Astrocyte (in vitro differentiated cells and primary cell): ENCODE measurements at regions not wholly inside any gene's neighbourhood (a gene's known extent, or its start where the extent isn't known, plus 50 kb on each side); places are given as distances from the start of the nearest gene placed in this dataset.

Experiments
- DNase-seq: peaks from one replicate; pipeline ENCODE4 v3.0.0-alpha.2; 2010; ENCODE audit warnings: low read depth
- FAIRE-seq: peaks from 2 replicates; lab custom pipeline; 2011; peaks lifted over from hg19 to GRCh38; lab: Jason Lieb, UNC
- H2AFZ ChIP-seq: 2 replicates; pipeline ENCODE4 v1.6.0; 2012; ENCODE audit warnings: low read depth, low read length, inconsistent platforms
- H3K27ac ChIP-seq: 2 replicates; pipeline ENCODE4 v1.5.1; 2011; ENCODE audit warnings: low read depth, low read length, inconsistent platforms
- H3K27me3 ChIP-seq: 2 replicates; pipeline ENCODE4 v1.6.0; 2011; ENCODE audit warnings: low read length, inconsistent platforms; ENCODE audit not compliant: insufficient read depth
- H3K36me3 ChIP-seq: 2 replicates; pipeline ENCODE4 v1.5.1; 2011; ENCODE audit warnings: low read length, inconsistent platforms; ENCODE audit not compliant: insufficient read depth
- H3K4me1 ChIP-seq: 2 replicates; pipeline ENCODE4 v1.5.1; 2011; ENCODE audit warnings: low read length, inconsistent platforms; ENCODE audit not compliant: insufficient read depth
- H3K4me2 ChIP-seq: 2 replicates; pipeline ENCODE4 v1.6.0; 2012; ENCODE audit warnings: low read length, inconsistent platforms
- H3K4me3 ChIP-seq: 2 replicates; pipeline ENCODE4 v1.5.1; 2011; ENCODE audit warnings: low read depth, mild to moderate bottlenecking, low read length, inconsistent platforms; ENCODE audit not compliant: insufficient read depth
- H3K79me2 ChIP-seq: 2 replicates; pipeline ENCODE4 v1.6.0; 2012; ENCODE audit warnings: mild to moderate bottlenecking, low read length, inconsistent platforms; ENCODE audit not compliant: insufficient read depth
- H3K9ac ChIP-seq: 2 replicates; pipeline ENCODE4 v1.6.0; 2012; ENCODE audit warnings: mild to moderate bottlenecking, low read length, inconsistent platforms
- H3K9me3 ChIP-seq: 2 replicates; pipeline ENCODE4 v1.5.1; 2012; ENCODE audit warnings: low read depth, mild to moderate bottlenecking, low read length, inconsistent platforms; ENCODE audit not compliant: insufficient read depth
- H4K20me1 ChIP-seq: 2 replicates; pipeline ENCODE4 v1.6.0; 2012; ENCODE audit warnings: low read length, inconsistent platforms; ENCODE audit not compliant: insufficient read depth
- H3K27ac Mint-ChIP-seq: one replicate; pipeline ENCODE4 v1.8.0; 2021; ENCODE audit warnings: mild to moderate bottlenecking, mixed read lengths; ENCODE audit not compliant: unreplicated experiment
- H3K27me3 Mint-ChIP-seq: one replicate; pipeline ENCODE4 v1.8.0; 2021; ENCODE audit warnings: low read depth, mixed read lengths; ENCODE audit not compliant: unreplicated experiment
- H3K36me3 Mint-ChIP-seq: one replicate; pipeline ENCODE4 v1.8.0; 2021; ENCODE audit warnings: low read depth, mixed read lengths; ENCODE audit not compliant: unreplicated experiment
- H3K4me1 Mint-ChIP-seq: one replicate; pipeline ENCODE4 v1.8.0; 2021; ENCODE audit warnings: low read depth, mixed read lengths; ENCODE audit not compliant: unreplicated experiment
- H3K4me3 Mint-ChIP-seq: one replicate; pipeline ENCODE4 v1.8.0; 2021; ENCODE audit warnings: mild to moderate bottlenecking, moderate library complexity, mixed read lengths; ENCODE audit not compliant: unreplicated experiment
- H3K9me3 Mint-ChIP-seq: one replicate; pipeline ENCODE4 v1.8.0; 2021; ENCODE audit warnings: mild to moderate bottlenecking, mixed read lengths; ENCODE audit not compliant: unreplicated experiment
- EZH2 ChIP-seq: IDR thresholded peaks from 2 replicates; pipeline ENCODE4 v1.6.1; 2012; ENCODE audit warnings: mild to moderate bottlenecking, low read length, inconsistent platforms; ENCODE audit not compliant: insufficient read depth
- TF ChIP-seq, protein P1 (sequence below): IDR thresholded peaks from 2 replicates; pipeline ENCODE4 v1.5.1; 2011; ENCODE audit warnings: low read depth, mild to moderate bottlenecking, inconsistent platforms, low read length, moderate library complexity; ENCODE audit not compliant: insufficient read depth

DNA sequence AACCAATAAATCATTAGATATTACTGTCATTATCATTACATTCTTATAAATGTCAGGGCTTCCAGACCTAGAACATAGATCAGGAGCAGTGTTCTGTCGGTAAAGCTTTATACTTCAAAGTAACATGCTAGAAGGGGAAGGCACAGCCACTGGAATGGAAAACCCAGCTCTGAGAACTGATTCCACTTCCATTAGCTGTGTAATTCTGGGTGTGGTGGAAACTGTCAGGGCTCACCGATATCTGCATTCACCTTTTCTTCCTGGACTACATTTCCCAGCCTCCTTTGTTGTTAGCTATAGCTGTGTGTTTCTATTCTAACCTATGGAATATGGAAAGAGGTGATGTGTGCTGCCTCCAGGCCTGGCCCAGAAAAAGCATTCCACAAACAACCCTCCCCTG lies 585.8 kb downstream of the BUD13 start:
- H3K27ac Mint-ChIP-seq, result no peak overlapping the region
- Histone ChIP-seq H4K20me1 (no peaks in the 10 kb centered on the region), H3K36me3 (no peaks in the 10 kb centered on the region), H3K4me1 (no peaks in the 10 kb centered on the region), H3K4me2 (no peak overlapping the region), H3K9me3 (no peaks in the 10 kb centered on the region), H3K27me3 (no peaks in the 10 kb centered on the region), H3K4me3 (no peak overlapping the region), H2AFZ (no peak overlapping the region), H3K27ac (no peak overlapping the region), H3K79me2 (no peaks in the 10 kb centered on the region), H3K9ac (no peak overlapping the region)
- DNase-seq (no peak), FAIRE-seq (no peak)
- no peak for TF ChIP-seq EZH2
- TF ChIP-seq, protein P1, sequence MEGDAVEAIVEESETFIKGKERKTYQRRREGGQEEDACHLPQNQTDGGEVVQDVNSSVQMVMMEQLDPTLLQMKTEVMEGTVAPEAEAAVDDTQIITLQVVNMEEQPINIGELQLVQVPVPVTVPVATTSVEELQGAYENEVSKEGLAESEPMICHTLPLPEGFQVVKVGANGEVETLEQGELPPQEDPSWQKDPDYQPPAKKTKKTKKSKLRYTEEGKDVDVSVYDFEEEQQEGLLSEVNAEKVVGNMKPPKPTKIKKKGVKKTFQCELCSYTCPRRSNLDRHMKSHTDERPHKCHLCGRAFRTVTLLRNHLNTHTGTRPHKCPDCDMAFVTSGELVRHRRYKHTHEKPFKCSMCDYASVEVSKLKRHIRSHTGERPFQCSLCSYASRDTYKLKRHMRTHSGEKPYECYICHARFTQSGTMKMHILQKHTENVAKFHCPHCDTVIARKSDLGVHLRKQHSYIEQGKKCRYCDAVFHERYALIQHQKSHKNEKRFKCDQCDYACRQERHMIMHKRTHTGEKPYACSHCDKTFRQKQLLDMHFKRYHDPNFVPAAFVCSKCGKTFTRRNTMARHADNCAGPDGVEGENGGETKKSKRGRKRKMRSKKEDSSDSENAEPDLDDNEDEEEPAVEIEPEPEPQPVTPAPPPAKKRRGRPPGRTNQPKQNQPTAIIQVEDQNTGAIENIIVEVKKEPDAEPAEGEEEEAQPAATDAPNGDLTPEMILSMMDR, result no peak
- no peak overlapping the region for H3K4me3 Mint-ChIP-seq
- peaks cover 5% of the 10 kb centered on the region for H3K4me1 Mint-ChIP-seq
- peaks cover 42% of the 10 kb centered on the region for H3K27me3 Mint-ChIP-seq
- no peaks in the 10 kb centered on the region for H3K36me3 Mint-ChIP-seq
- peaks cover 3% of the 10 kb centered on the region for H3K9me3 Mint-ChIP-seq

DNA sequence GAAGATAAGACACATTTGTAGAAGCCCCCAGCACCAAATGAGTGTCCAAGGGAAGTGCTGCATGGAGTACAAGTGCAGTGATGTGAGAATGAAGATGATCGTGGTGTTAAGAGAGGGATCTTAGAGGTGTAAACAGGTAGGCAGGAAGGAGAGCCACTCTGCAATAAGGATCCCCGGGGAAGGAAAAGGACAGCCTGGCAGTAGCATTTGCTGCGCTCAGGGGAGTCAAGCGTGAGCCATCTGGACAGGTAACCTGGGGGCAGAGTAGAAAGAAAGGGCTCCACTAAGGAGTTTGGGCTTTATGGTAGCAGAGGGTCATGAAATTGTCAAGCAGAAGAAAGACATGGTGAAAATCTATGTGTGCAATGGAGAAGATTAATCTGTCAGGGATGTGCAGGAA lies 587.2 kb downstream of the BUD13 start:
- H3K9me3 ChIP-seq, result no peaks in the 10 kb centered on the region
- Mint-ChIP-seq H3K27me3 (peaks cover 48% of the 10 kb centered on the region), H3K27ac (no peak overlapping the region), H3K4me3 (no peak overlapping the region), H3K4me1 (peaks cover 6% of the 10 kb centered on the region), H3K36me3 (no peaks in the 10 kb centered on the region), H3K9me3 (peaks cover 3% of the 10 kb centered on the region)
- TF ChIP-seq, protein P1, result no peak
- TF ChIP-seq EZH2, result no peak
- FAIRE-seq (no peak), DNase-seq (no peak)
- no peak overlapping the region for H3K9ac ChIP-seq
- H3K4me1 ChIP-seq, result no peaks in the 10 kb centered on the region
- no peaks in the 10 kb centered on the region for H3K27me3 ChIP-seq
- H4K20me1 ChIP-seq, result no peaks in the 10 kb centered on the region
- H3K27ac ChIP-seq, result no peak overlapping the region
- H3K4me3 ChIP-seq, result no peak overlapping the region
- no peaks in the 10 kb centered on the region for H3K36me3 ChIP-seq
- no peak overlapping the region for H2AFZ ChIP-seq
- no peak overlapping the region for H3K4me2 ChIP-seq
- H3K79me2 ChIP-seq, result no peaks in the 10 kb centered on the region

- Histone ChIP-seq H3K36me3 (no peaks in the 10 kb centered on the region), H4K20me1 (no peaks in the 10 kb centered on the region), H3K4me1 (no peaks in the 10 kb centered on the region), H3K9me3 (no peaks in the 10 kb centered on the region), H3K27ac (no peak overlapping the region), H3K9ac (no peak overlapping the region), H3K79me2 (no peaks in the 10 kb centered on the region), H3K4me2 (no peak overlapping the region), H3K27me3 (no peaks in the 10 kb centered on the region), H3K4me3 (no peak overlapping the region), H2AFZ (no peak overlapping the region)
- Mint-ChIP-seq H3K27me3 (peaks cover 43% of the 10 kb centered on the region), H3K4me3 (no peak overlapping the region), H3K36me3 (no peaks in the 10 kb centered on the region), H3K9me3 (peaks cover 5% of the 10 kb centered on the region), H3K27ac (no peak overlapping the region), H3K4me1 (peaks cover 11% of the 10 kb centered on the region)
- DNase-seq (no peak), FAIRE-seq (no peak)
- TF ChIP-seq, protein P1, result no peak
- TF ChIP-seq EZH2, result no peak
Observed at GRCh38 chr11:116184763-116185162, 588.0 kb downstream of the BUD13 start.
